Keratinocyte (primary cell): ENCODE measurements at regions not wholly inside any gene's neighbourhood (a gene's known extent, or its start where the extent isn't known, plus 50 kb on each side); places are given as distances from the start of the nearest gene placed in this dataset.

ENCODE experiments used
- DNase-seq: peaks from one replicate; pipeline ENCODE4 v3.0.0-alpha.2; 2011; ENCODE audit warnings: low read depth, missing footprints, low spot score
- FAIRE-seq: peaks from 2 replicates; lab custom pipeline; 2011; peaks lifted over from hg19 to GRCh38; lab: Jason Lieb, UNC
- H2AFZ ChIP-seq: 2 replicates; pipeline ENCODE4 v1.6.0; 2012; ENCODE audit warnings: low read length, control low read depth, inconsistent platforms; ENCODE audit not compliant: control insufficient read depth
- H3K27ac ChIP-seq: 2 replicates; pipeline ENCODE4 v1.5.1; 2011; ENCODE audit warnings: low read length; ENCODE audit not compliant: control insufficient read depth, insufficient read depth
- H3K27me3 ChIP-seq: 3 replicates; pipeline ENCODE4 v1.6.0; 2011; ENCODE audit warnings: low read length; ENCODE audit not compliant: control insufficient read depth, insufficient read depth; ENCODE audit errors: extremely low read depth
- H3K36me3 ChIP-seq, 2 experiments: 2 replicates in 1 of 2; 3 replicates in 1 of 2; pipeline ENCODE4 v1.5.1; 2011; ENCODE audit warnings: low read length in 2 of 2, mild to moderate bottlenecking in 1 of 2; ENCODE audit not compliant: control insufficient read depth in 2 of 2, insufficient read depth in 2 of 2; ENCODE audit errors: extremely low read depth in 1 of 2
- H3K4me1 ChIP-seq: 3 replicates; pipeline ENCODE4 v1.5.1; 2011; ENCODE audit warnings: low read length; ENCODE audit not compliant: control insufficient read depth, insufficient read depth; ENCODE audit errors: extremely low read depth
- H3K4me2 ChIP-seq: 3 replicates; pipeline ENCODE4 v1.6.0; 2011; ENCODE audit warnings: low read depth, low read length; ENCODE audit not compliant: control insufficient read depth, insufficient read depth; ENCODE audit errors: extremely low read depth
- H3K4me3 ChIP-seq, 3 experiments: fragments of 200-600 bp in 1 of 3; sonication (generic) in 1 of 3; 2 replicates in 2 of 3; 3 replicates in 1 of 3; pipeline ENCODE4 v1.5.1; 2011 to 2016; ENCODE audit warnings: low read length in 3 of 3, mild to moderate bottlenecking in 3 of 3, control low read depth in 2 of 3, inconsistent platforms in 1 of 3, low read depth in 1 of 3, mixed read lengths in 1 of 3, mixed run types in 1 of 3, moderate library complexity in 1 of 3; ENCODE audit not compliant: control insufficient read depth in 2 of 3, insufficient read depth in 2 of 3; ENCODE audit errors: extremely low read depth in 1 of 3
- H3K79me2 ChIP-seq: 2 replicates; pipeline ENCODE4 v1.6.0; 2012; ENCODE audit warnings: low read length; ENCODE audit not compliant: control insufficient read depth, insufficient read depth
- H3K9ac ChIP-seq: 3 replicates; pipeline ENCODE4 v1.6.0; 2011; ENCODE audit warnings: low read length; ENCODE audit not compliant: control insufficient read depth, insufficient read depth; ENCODE audit errors: extremely low read depth
- H3K9me1 ChIP-seq: 3 replicates; pipeline ENCODE4 v1.6.0; 2011; ENCODE audit warnings: low read length; ENCODE audit not compliant: control insufficient read depth, insufficient read depth; ENCODE audit errors: extremely low read depth
- H3K9me3 ChIP-seq: 2 replicates; pipeline ENCODE4 v1.5.1; 2012; ENCODE audit warnings: low read depth, low read length; ENCODE audit not compliant: control insufficient read depth
- H4K20me1 ChIP-seq: 3 replicates; pipeline ENCODE4 v1.6.0; 2011; ENCODE audit warnings: low read length; ENCODE audit not compliant: control insufficient read depth, insufficient read depth; ENCODE audit errors: extremely low read depth
- CTCF ChIP-seq, 3 experiments: IDR thresholded peaks in 1 of 3; conservative IDR thresholded peaks in 1 of 3; optimal IDR thresholded peaks in 1 of 3; 2 replicates in 2 of 3; 3 replicates in 1 of 3; pipeline versions ENCODE3 to v1.5.1; 2011; ENCODE audit warnings: low read length in 3 of 3, mild to moderate bottlenecking in 3 of 3, moderate library complexity in 2 of 3, control low read depth in 1 of 3, inconsistent platforms in 1 of 3; ENCODE audit not compliant: insufficient read depth in 2 of 3; ENCODE audit errors: extremely low read depth in 1 of 3
- EZH2 ChIP-seq: IDR thresholded peaks from one replicate; pipeline ENCODE4 v1.6.1; 2012; ENCODE audit warnings: inconsistent platforms, mild to moderate bottlenecking, low read length, moderate library complexity
- dilution Hi-C: fragments of 300-500 bp; cut with MboI; formaldehyde crosslinking; loops from one replicate; pipeline ENCODE4 v1.7.0; 2020; ENCODE audit warnings: low sequenced_read_pairs; ENCODE audit not compliant: extremely low pct_ligation_motif_present

- TF ChIP-seq EZH2 (no peak), CTCF (optimal IDR thresholded peaks at IDR 0.05 in 1 of 3, IDR thresholded peaks at IDR 0.05 in 1 of 3, conservative IDR thresholded peaks at IDR 0.05 in 1 of 3; ENCODE audit: extremely low read depth in 1 of 3, insufficient read depth in 2 of 3, low read length in 3 of 3) (no peak)
- no peaks in the 10 kb centered on the region for H3K79me2 ChIP-seq
- dilution Hi-C loops: no loop called here
- H3K4me2 ChIP-seq: no peak overlapping the region
- no peaks in the 10 kb centered on the region for H3K9me1 ChIP-seq
- DNase-seq (no peak), FAIRE-seq (no peak)
- H3K4me1 ChIP-seq: peaks cover 8% of the 10 kb centered on the region
- no peak overlapping the region for H3K4me3 ChIP-seq
- H3K27me3 ChIP-seq: no peaks in the 10 kb centered on the region
- no peak overlapping the region for H3K9ac ChIP-seq
- no peak overlapping the region for H2AFZ ChIP-seq
- H4K20me1 ChIP-seq: no peaks in the 10 kb centered on the region
- no peaks in the 10 kb centered on the region for H3K9me3 ChIP-seq
- no peak overlapping the region for H3K27ac ChIP-seq
- no peaks in the 10 kb centered on the region for H3K36me3 ChIP-seq
Measured at GRCh38 chr2:56709181-56709580, 525.4 kb downstream of the CCDC85A start.

GRCh38 chr2:56713161-56713676 is 529.4 kb downstream of the CCDC85A start:
- FAIRE-seq: peak; percentile 23
- dilution Hi-C loops: no loop called here
- Histone ChIP-seq H3K4me2 (no peak overlapping the region), H3K9me3 (no peaks in the 10 kb centered on the region), H3K27me3 (no peaks in the 10 kb centered on the region), H3K4me3 (no peak overlapping the region), H3K79me2 (no peaks in the 10 kb centered on the region), H2AFZ (no peak overlapping the region), H3K27ac (no peak overlapping the region), H3K4me1 (no peaks in the 10 kb centered on the region), H3K9ac (no peak overlapping the region), H3K9me1 (no peaks in the 10 kb centered on the region), H4K20me1 (no peaks in the 10 kb centered on the region), H3K36me3 (no peaks in the 10 kb centered on the region)
- no peak for DNase-seq
- TF ChIP-seq EZH2 (no peak), CTCF (optimal IDR thresholded peaks at IDR 0.05 in 1 of 3, IDR thresholded peaks at IDR 0.05 in 1 of 3, conservative IDR thresholded peaks at IDR 0.05 in 1 of 3; ENCODE audit: extremely low read depth in 1 of 3, insufficient read depth in 2 of 3, low read length in 3 of 3) (no peak)
